ENCODE measurements at regions not wholly inside any gene's neighbourhood (a gene's known extent, or its start where the extent isn't known, plus 50 kb on each side); places are given as distances from the start of the nearest gene placed in this dataset.

- H3K4me3 ChIP-seq (ENCODE audit: low read depth, low read length): no peak overlapping the region
- in situ Hi-C loops (cut with HindIII; ENCODE audit: low sequenced_read_pairs): no loop called here
- DNase-seq (ENCODE audit: low read depth, low spot score): no peak
- TF ChIP-seq CTCF (IDR thresholded peaks at IDR 0.05; ENCODE audit: low read depth, low read length): no peak
These were observed 206.3 kb upstream of the PRICKLE2 start for GRCh38 chr3:64431526-64432091.

- in situ Hi-C loops (cut with HindIII; ENCODE audit: low sequenced_read_pairs): no loop called here
- DNase-seq (ENCODE audit: low read depth, low spot score): no peak
- H3K4me3 ChIP-seq (ENCODE audit: low read depth, low read length): no peak overlapping the region
- TF ChIP-seq CTCF (IDR thresholded peaks at IDR 0.05; ENCODE audit: low read depth, low read length): no peak
These were observed 202.4 kb upstream of the PRICKLE2 start for GRCh38 chr3:64427671-64428070.

DNA sequence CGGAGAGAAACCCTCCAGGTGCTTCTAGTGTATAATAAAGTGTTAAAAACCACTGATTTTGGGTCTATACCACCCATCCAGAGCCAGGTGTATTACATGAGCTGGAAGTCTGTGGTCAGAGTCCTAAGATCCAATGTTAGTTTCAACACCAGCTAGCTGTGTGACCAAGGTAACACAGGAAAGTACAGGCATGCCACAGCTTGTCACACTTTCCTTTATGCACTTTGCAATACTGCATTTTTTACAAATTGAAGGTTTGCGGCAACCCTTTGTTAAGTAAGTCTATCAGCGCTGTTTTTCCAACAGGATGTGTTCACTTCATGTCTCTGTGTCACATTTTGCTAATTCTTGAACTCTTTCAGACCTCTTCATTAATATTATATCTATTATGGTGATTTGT, 201.3 kb upstream of the PRICKLE2 start:
- in situ Hi-C loops (cut with HindIII; ENCODE audit: low sequenced_read_pairs): no loop called here
- DNase-seq (ENCODE audit: low read depth, low spot score): no peak
- H3K4me3 ChIP-seq (ENCODE audit: low read depth, low read length): no peak overlapping the region
- TF ChIP-seq CTCF (IDR thresholded peaks at IDR 0.05; ENCODE audit: low read depth, low read length): no peak

DNA sequence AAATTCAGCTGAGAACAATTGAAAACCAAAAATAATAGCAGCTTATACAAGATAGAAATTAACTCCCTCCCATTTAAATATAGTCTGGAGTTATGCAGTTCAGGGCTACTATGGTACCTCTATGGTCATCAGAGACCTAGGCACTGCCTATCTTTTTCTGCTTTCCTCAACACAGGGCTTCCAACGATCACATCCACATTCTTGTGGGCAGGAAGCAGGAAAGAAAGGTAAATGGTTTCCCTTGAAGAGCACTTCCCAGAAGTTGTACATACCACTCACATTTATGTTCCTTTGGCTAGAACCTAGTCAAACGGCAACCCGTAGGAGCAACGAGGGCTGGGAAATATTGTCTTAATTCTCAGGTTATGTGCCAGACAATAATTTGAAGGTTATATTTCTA, 197.7 kb upstream of the PRICKLE2 start:
- in situ Hi-C loops (cut with HindIII; ENCODE audit: low sequenced_read_pairs): no loop called here
- H3K4me3 ChIP-seq (ENCODE audit: low read depth, low read length): no peak overlapping the region
- no peak for DNase-seq (ENCODE audit: low read depth, low spot score)
- no peak for TF ChIP-seq CTCF (IDR thresholded peaks at IDR 0.05; ENCODE audit: low read depth, low read length)

- DNase-seq (ENCODE audit: low read depth, low spot score): no peak
- in situ Hi-C loops (cut with HindIII; ENCODE audit: low sequenced_read_pairs): no loop called here
- TF ChIP-seq CTCF (IDR thresholded peaks at IDR 0.05; ENCODE audit: low read depth, low read length): no peak
- H3K4me3 ChIP-seq (ENCODE audit: low read depth, low read length): no peak overlapping the region
These were observed 196.9 kb upstream of the PRICKLE2 start for GRCh38 chr3:64422192-64422591.

DNA sequence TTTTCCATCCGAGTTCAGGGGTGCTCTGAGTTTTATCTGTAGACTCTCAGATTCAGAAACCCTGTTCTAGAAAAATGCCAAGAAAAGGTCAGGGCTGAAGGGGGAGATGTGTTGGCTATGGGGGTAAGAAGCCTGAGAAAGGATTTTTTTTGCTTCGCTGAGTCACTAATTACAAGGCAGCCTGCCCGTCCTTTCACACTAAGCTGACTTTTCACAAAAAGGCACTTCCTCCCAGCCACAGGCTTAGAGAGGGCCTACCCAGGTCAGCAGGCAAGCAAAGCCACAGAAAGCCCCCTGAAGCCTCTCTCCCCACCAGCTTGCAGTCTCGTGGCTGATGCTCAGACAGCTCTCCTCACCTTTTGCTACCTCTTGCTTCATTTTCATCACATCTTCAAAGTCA, 192.6 kb upstream of the PRICKLE2 start:
- DNase-seq (ENCODE audit: low read depth, low spot score): peak; percentile 43
- in situ Hi-C loops (cut with HindIII; ENCODE audit: low sequenced_read_pairs): no loop called here
- TF ChIP-seq CTCF (IDR thresholded peaks at IDR 0.05; ENCODE audit: low read depth, low read length): no peak

GRCh38 chr3:64414043-64414442, 188.8 kb upstream of the PRICKLE2 start:
- no peak for DNase-seq (ENCODE audit: low read depth, low spot score)
- in situ Hi-C loops (cut with HindIII; ENCODE audit: low sequenced_read_pairs): no loop called here
- TF ChIP-seq CTCF (IDR thresholded peaks at IDR 0.05; ENCODE audit: low read depth, low read length): no peak

More for the DNA sequence above, 192.6 kb upstream of the PRICKLE2 start:
- no peak overlapping the region for H3K4me3 ChIP-seq (ENCODE audit: low read depth, low read length)

More at GRCh38 chr3:64414043-64414442, 188.8 kb upstream of the PRICKLE2 start:
- no peak overlapping the region for H3K4me3 ChIP-seq (ENCODE audit: low read depth, low read length)

All from astrocyte of the spinal cord (primary cell).